Tibial artery (tissue), 4 donors: ENCODE measurements at regions not wholly inside any gene's neighbourhood (a gene's known extent, or its start where the extent isn't known, plus 50 kb on each side); places are given as distances from the start of the nearest gene placed in this dataset.

ENCODE experiments used
- DNase-seq, 2 donors: peaks; one replicate each; pipeline ENCODE4 v3.0.0-alpha.2; 2019
- H3K27ac ChIP-seq, 2 donors: fragments of 200-600 bp; sonication (generic) in 1 of 2; 1 replicate in 1 of 2; 2 replicates in 1 of 2; pipeline ENCODE4 v1.5.1; 2018 to 2019; ENCODE audit warnings: mild to moderate bottlenecking in 1 of 2
- H3K27me3 ChIP-seq, 2 donors: fragments of 200-600 bp; sonication (generic) in 1 of 2; one replicate each; pipeline versions ENCODE4 v1.5.1 to v1.6.0; 2016 to 2019
- H3K36me3 ChIP-seq, 3 donors: fragments of 200-600 bp; sonication (generic) in 2 of 3; one replicate each; pipeline ENCODE4 v1.5.1; 2016 to 2019; ENCODE audit warnings: mild to moderate bottlenecking in 2 of 3
- H3K4me1 ChIP-seq, 4 donors: fragments of 200-600 bp; sonication (generic) in 2 of 4; 1 replicate in 3 of 4; 2 replicates in 1 of 4; pipeline ENCODE4 v1.5.1; 2016 to 2019
- H3K4me3 ChIP-seq, 2 donors: fragments of 200-600 bp; sonication (generic) in 1 of 2; 1 replicate in 1 of 2; 2 replicates in 1 of 2; pipeline ENCODE4 v1.5.1; 2018 to 2019; ENCODE audit warnings: mild to moderate bottlenecking in 2 of 2
- H3K9me3 ChIP-seq, 3 donors: fragments of 200-600 bp; sonication (generic) in 1 of 3; one replicate each; pipeline ENCODE4 v1.5.1; 2016 to 2019
- intact Hi-C: fragments of 100-400 bp; cut with DNase I; formaldehyde crosslinking; loops from one replicate; pipeline ENCODE4 v1.15.0; 2023; ENCODE audit warnings: low total_unique reads
- TF ChIP-seq, protein P1 (sequence below), 2 experiments: fragments of 200-600 bp in 1 of 2; fragments of 450-650 bp in 1 of 2; IDR thresholded peaks; one replicate each; pipeline ENCODE4 v1.5.1; 2017 to 2019; ENCODE audit warnings: antibody characterized with exemption in 2 of 2, mild to moderate bottlenecking in 1 of 2, moderate library complexity in 1 of 2

DNA sequence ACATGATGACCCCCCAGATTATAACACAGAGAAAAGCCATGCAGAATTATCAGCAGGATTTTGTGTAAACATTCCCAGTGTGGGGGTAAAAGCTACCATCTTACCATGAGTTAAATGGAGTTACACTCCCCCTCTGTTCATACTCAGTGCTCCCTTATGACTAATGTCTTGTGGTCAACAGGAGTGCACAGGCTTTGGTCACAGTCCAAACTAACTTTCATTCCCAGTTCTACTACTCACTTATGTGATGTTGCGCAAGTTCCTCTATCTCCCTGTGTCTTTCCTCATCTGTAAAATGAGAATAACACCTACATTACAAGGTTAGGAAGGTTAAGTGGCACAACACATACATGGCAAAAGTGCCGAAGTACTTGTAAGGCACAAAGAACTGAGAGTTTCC, 277.9 kb downstream of the RBM26 start:
- no peak overlapping the region for H3K4me3 ChIP-seq
- H3K27ac ChIP-seq: no peak overlapping the region
- no peaks in the 10 kb centered on the region for H3K36me3 ChIP-seq
- H3K9me3 ChIP-seq: no peaks in the 10 kb centered on the region
- TF ChIP-seq, protein P1, sequence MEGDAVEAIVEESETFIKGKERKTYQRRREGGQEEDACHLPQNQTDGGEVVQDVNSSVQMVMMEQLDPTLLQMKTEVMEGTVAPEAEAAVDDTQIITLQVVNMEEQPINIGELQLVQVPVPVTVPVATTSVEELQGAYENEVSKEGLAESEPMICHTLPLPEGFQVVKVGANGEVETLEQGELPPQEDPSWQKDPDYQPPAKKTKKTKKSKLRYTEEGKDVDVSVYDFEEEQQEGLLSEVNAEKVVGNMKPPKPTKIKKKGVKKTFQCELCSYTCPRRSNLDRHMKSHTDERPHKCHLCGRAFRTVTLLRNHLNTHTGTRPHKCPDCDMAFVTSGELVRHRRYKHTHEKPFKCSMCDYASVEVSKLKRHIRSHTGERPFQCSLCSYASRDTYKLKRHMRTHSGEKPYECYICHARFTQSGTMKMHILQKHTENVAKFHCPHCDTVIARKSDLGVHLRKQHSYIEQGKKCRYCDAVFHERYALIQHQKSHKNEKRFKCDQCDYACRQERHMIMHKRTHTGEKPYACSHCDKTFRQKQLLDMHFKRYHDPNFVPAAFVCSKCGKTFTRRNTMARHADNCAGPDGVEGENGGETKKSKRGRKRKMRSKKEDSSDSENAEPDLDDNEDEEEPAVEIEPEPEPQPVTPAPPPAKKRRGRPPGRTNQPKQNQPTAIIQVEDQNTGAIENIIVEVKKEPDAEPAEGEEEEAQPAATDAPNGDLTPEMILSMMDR (IDR thresholded peaks at IDR 0.05): no peak
- DNase-seq: no peak
- no peaks in the 10 kb centered on the region for H3K27me3 ChIP-seq
- intact Hi-C loops: no loop called here
- no peaks in the 10 kb centered on the region for H3K4me1 ChIP-seq

DNA sequence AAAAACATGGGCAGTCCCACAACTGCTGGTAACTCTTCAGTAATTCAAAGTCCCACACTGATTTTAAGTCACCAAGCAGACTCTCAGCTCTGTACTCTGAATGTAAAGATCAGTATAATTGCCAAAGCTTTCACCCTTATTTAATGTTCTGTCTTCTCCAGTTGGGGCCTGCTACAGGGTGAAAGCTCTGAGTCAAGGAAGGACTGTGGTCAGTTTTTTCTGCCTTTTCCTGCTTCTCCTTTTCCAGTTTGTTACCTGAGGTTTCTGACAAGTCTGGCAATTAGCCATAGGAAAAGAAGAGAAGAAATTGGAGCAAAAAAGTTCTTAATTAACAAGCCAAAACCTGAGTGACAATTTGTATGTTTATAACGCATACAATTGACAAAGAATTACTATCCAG, 279.3 kb downstream of the RBM26 start:
- TF ChIP-seq, protein P1 (IDR thresholded peaks at IDR 0.05): no peak
- H3K4me3 ChIP-seq: no peak overlapping the region

DNA sequence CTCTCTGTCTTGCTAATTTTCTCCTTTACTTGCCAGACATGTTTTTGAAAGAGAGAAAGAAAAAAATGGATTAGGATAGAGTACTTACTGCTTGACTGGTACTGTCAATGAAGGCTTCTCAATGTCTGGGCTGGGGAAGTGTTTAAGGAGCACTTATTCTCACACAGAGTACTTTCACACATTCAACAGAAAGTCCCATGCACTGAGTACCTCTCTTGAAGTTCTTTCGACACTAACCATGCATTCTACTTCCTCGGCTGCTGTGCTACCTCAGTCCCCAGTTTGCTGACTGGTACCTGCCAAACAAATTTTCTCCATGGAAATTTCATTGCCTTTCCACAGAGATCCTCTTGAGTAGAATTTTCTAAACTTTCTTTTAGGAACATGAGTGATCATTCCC, 281.9 kb downstream of the RBM26 start:
- H3K4me1 ChIP-seq: no peaks in the 10 kb centered on the region
- TF ChIP-seq, protein P1 (IDR thresholded peaks at IDR 0.05): no peak
- no peak for DNase-seq

More for the DNA sequence above, 279.3 kb downstream of the RBM26 start:
- no peaks in the 10 kb centered on the region for H3K9me3 ChIP-seq
- intact Hi-C loops: no loop called here
- H3K4me1 ChIP-seq: no peaks in the 10 kb centered on the region
- H3K27ac ChIP-seq: no peak overlapping the region
- H3K27me3 ChIP-seq: no peaks in the 10 kb centered on the region
- no peak for DNase-seq
- no peaks in the 10 kb centered on the region for H3K36me3 ChIP-seq

DNA sequence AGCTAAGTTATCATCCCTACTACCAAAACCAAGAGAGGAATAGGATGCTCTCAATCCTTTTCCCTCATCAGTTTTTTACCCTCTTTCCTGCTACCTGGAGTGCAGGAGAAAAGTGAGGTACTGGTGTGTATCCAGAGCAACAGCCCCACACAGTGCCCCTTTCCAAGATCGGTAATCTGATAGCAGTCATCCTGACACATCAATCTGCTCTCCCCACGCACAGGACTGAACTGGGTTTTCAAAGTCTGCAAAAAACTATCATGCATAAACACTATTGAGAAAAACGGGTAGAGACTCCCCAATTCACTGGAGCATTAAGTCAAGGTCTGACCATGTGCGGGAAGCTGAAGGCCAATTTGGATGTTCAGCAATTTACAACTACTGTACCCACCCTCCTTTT, 284.8 kb downstream of the RBM26 start:
- Histone ChIP-seq H3K4me1 (no peaks in the 10 kb centered on the region), H3K27me3 (no peaks in the 10 kb centered on the region), H3K27ac (no peak overlapping the region), H3K4me3 (no peak overlapping the region), H3K36me3 (no peaks in the 10 kb centered on the region), H3K9me3 (no peaks in the 10 kb centered on the region)
- TF ChIP-seq, protein P1 (IDR thresholded peaks at IDR 0.05): no peak
- DNase-seq: no peak
- intact Hi-C loops: no loop called here

More for the DNA sequence above, 281.9 kb downstream of the RBM26 start:
- H3K27ac ChIP-seq: no peak overlapping the region
- H3K36me3 ChIP-seq: no peaks in the 10 kb centered on the region
- H3K9me3 ChIP-seq: no peaks in the 10 kb centered on the region
- intact Hi-C loops: no loop called here
- no peak overlapping the region for H3K4me3 ChIP-seq
- H3K27me3 ChIP-seq: no peaks in the 10 kb centered on the region

DNA sequence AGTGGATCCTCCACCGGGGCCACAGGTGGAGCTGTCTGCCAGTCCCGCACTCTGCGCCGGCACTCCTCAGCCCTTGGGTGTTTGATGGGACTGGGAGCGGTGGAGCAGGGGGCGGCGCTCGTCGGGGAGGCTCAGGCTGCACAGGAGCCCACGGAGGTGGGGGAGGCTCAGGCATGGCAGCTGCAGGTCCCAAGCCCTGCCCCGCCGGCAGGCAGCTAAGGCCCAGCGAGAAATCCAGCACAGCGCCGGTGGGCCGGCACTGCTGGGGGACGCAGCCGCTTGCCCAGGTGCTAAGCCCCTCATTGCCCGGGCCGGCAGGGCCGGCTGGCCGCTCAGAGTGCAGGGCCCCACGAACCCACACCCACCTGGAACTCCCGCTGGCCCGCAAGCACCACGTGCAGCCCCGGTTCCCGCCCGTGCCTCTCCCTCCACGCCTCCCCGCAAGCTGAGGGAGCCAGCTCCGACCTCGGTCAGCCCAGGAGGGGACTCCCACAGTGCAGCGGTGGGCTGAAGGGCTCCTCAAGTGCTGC, 286.4 kb downstream of the RBM26 start:
- intact Hi-C loops: no loop called here
- H3K36me3 ChIP-seq: no peaks in the 10 kb centered on the region
- H3K9me3 ChIP-seq: no peaks in the 10 kb centered on the region
- no peaks in the 10 kb centered on the region for H3K4me1 ChIP-seq
- TF ChIP-seq, protein P1 (IDR thresholded peaks at IDR 0.05): no peak
- no peaks in the 10 kb centered on the region for H3K27me3 ChIP-seq
- DNase-seq: no peak
- no peak overlapping the region for H3K4me3 ChIP-seq
- H3K27ac ChIP-seq: no peak overlapping the region

DNA sequence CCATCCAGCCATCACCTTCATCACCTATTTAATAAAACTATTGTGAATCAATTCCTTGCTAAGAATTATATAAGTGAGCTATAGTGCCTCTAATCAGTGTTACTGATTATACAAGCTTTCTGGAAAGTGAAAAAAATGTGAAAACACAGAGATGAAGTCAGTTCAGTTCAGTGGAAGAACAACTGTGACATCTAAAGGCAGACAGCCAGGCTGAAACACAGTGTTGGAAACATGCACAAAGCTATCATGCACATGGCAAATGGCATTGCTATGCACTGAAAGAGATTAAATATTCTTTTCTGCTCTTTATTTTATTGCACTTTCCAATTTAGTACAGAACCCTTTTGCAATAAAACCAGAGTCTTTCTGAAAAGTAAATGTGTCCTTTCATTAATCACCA, 294.0 kb downstream of the RBM26 start:
- intact Hi-C loops: no loop called here
- Histone ChIP-seq H3K4me3 (no peak overlapping the region), H3K27me3 (no peaks in the 10 kb centered on the region), H3K27ac (no peak overlapping the region), H3K4me1 (no peaks in the 10 kb centered on the region), H3K9me3 (no peaks in the 10 kb centered on the region), H3K36me3 (no peaks in the 10 kb centered on the region)
- no peak for DNase-seq
- TF ChIP-seq, protein P1 (IDR thresholded peaks at IDR 0.05): no peak
